Adrenal gland (tissue), 5 donors: ENCODE measurements at regions not wholly inside any gene's neighbourhood (a gene's known extent, or its start where the extent isn't known, plus 50 kb on each side); places are given as distances from the start of the nearest gene placed in this dataset.

Experiments
- POLR2A ChIP-seq, 2 donors: fragments of 450-650 bp; IDR thresholded peaks; one replicate each; pipeline ENCODE4 v1.6.1; 2017; ENCODE audit warnings: antibody characterized with exemption in 2 of 2, mild to moderate bottlenecking in 2 of 2, moderate library complexity in 1 of 2
- TF ChIP-seq, protein P1 (sequence below), 6 experiments: fragments of 450-650 bp in 4 of 6; fragments of 200-600 bp in 2 of 6; sonication (generic) in 1 of 6; IDR thresholded peaks; 1 replicate in 5 of 6; 2 replicates in 1 of 6; pipeline versions ENCODE4 v1.5.1 to v1.8.0; 2016 to 2021; ENCODE audit warnings: antibody characterized with exemption in 6 of 6, mild to moderate bottlenecking in 2 of 6, moderate library complexity in 1 of 6
- donor health status: DM: no; HTN: no; CAD: no.

DNA sequence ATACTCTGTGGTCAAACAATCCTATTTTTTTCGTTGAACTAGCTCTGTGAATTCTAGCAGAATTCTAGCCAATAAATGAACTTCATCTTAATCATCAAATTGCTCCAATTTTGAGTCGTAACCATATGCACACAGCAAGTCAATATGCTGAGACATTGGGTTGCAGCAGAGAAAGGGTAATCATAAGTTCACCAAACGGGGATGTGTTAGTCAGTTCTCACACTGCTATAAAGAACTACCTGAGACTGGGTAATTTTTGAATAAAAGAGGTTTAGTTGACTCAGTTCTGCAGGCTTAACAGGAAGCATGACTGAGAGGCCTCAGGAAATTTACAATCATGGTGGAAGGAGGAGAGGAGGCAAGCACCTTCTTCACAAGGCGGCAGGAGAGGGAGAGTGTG, 67.7 kb upstream of the ABCC4 start:
- TF ChIP-seq, protein P1, sequence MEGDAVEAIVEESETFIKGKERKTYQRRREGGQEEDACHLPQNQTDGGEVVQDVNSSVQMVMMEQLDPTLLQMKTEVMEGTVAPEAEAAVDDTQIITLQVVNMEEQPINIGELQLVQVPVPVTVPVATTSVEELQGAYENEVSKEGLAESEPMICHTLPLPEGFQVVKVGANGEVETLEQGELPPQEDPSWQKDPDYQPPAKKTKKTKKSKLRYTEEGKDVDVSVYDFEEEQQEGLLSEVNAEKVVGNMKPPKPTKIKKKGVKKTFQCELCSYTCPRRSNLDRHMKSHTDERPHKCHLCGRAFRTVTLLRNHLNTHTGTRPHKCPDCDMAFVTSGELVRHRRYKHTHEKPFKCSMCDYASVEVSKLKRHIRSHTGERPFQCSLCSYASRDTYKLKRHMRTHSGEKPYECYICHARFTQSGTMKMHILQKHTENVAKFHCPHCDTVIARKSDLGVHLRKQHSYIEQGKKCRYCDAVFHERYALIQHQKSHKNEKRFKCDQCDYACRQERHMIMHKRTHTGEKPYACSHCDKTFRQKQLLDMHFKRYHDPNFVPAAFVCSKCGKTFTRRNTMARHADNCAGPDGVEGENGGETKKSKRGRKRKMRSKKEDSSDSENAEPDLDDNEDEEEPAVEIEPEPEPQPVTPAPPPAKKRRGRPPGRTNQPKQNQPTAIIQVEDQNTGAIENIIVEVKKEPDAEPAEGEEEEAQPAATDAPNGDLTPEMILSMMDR (IDR thresholded peaks at IDR 0.05), result no peak
- TF ChIP-seq POLR2A (IDR thresholded peaks at IDR 0.05), result no peak
